Mesenchymal stem cell (in vitro differentiated cells and primary cell): ENCODE measurements at regions not wholly inside any gene's neighbourhood (a gene's known extent, or its start where the extent isn't known, plus 50 kb on each side); places are given as distances from the start of the nearest gene placed in this dataset.

Source experiments
- DNase-seq: peaks from one replicate; pipeline ENCODE4 v3.0.0-alpha.2; 2013
- H2AFZ ChIP-seq: one replicate; pipeline ENCODE4 v1.6.1; 2013; ENCODE audit warnings: low read depth, mild to moderate bottlenecking, control low read depth, inconsistent platforms, low read length, moderate library complexity
- H2AK5ac ChIP-seq: 2 replicates; pipeline ENCODE4 v1.6.1; 2013; ENCODE audit warnings: low read length, moderate library complexity, mild to moderate bottlenecking, inconsistent platforms; ENCODE audit not compliant: severe bottlenecking
- H2BK120ac ChIP-seq: one replicate; pipeline ENCODE4 v1.6.1; 2013; ENCODE audit warnings: low read depth, mild to moderate bottlenecking, inconsistent platforms, low read length, moderate library complexity
- H2BK12ac ChIP-seq, 2 experiments: one replicate each; pipeline ENCODE4 v1.6.1; 2013; ENCODE audit warnings: inconsistent platforms in 2 of 2, low read length in 2 of 2, mild to moderate bottlenecking in 2 of 2, moderate library complexity in 2 of 2, control low read depth in 1 of 2
- H2BK15ac ChIP-seq: one replicate; pipeline ENCODE4 v1.6.1; 2013; ENCODE audit warnings: mild to moderate bottlenecking, low read depth, inconsistent platforms; ENCODE audit not compliant: poor library complexity, severe bottlenecking
- H2BK5ac ChIP-seq: 2 replicates; pipeline ENCODE4 v1.6.1; 2013; ENCODE audit warnings: low read depth, mild to moderate bottlenecking, low read length, control low read depth, inconsistent platforms; ENCODE audit not compliant: poor library complexity, severe bottlenecking
- H3K14ac ChIP-seq, 2 experiments: one replicate each; pipeline ENCODE4 v1.6.1; 2013; ENCODE audit warnings: inconsistent platforms in 2 of 2, low read length in 2 of 2, control low read depth in 1 of 2, mild to moderate bottlenecking in 1 of 2, moderate library complexity in 1 of 2
- H3K18ac ChIP-seq, 2 experiments: one replicate each; pipeline ENCODE4 v1.6.1; 2013; ENCODE audit warnings: inconsistent platforms in 2 of 2, low read length in 2 of 2, control low read depth in 1 of 2, low read depth in 1 of 2, mild to moderate bottlenecking in 1 of 2
- H3K23ac ChIP-seq, 2 experiments: one replicate each; pipeline ENCODE4 v1.6.1; 2013; ENCODE audit warnings: inconsistent platforms in 2 of 2, low read length in 2 of 2, mild to moderate bottlenecking in 2 of 2, moderate library complexity in 2 of 2, control low read depth in 1 of 2
- H3K27ac ChIP-seq: 2 replicates; pipeline ENCODE4 v1.5.1; 2013; ENCODE audit warnings: mild to moderate bottlenecking, moderate library complexity, low read length, control low read depth, inconsistent platforms; ENCODE audit not compliant: poor library complexity, severe bottlenecking
- H3K27me3 ChIP-seq, 2 experiments: 2 replicates each; pipeline versions ENCODE4 v1.6.1 to v1.7.0; 2013; ENCODE audit warnings: low read length in 2 of 2, mild to moderate bottlenecking in 2 of 2, moderate library complexity in 2 of 2, control low read depth in 1 of 2, inconsistent platforms in 1 of 2; ENCODE audit not compliant: control insufficient read depth in 1 of 2, insufficient read depth in 1 of 2
- H3K36me3 ChIP-seq, 2 experiments: 2 replicates each; pipeline versions ENCODE4 v1.6.1 to v1.7.0; 2013; ENCODE audit warnings: low read length in 2 of 2, control low read depth in 1 of 2, inconsistent platforms in 1 of 2, low read depth in 1 of 2, mild to moderate bottlenecking in 1 of 2; ENCODE audit not compliant: insufficient read depth in 2 of 2, control insufficient read depth in 1 of 2
- H3K4ac ChIP-seq, 2 experiments: one replicate each; pipeline ENCODE4 v1.6.1; 2013; ENCODE audit warnings: inconsistent platforms in 2 of 2, low read length in 2 of 2, mild to moderate bottlenecking in 2 of 2, moderate library complexity in 2 of 2, control low read depth in 1 of 2, low read depth in 1 of 2
- H3K4me1 ChIP-seq: 2 replicates; pipeline ENCODE4 v1.6.1; 2013; ENCODE audit warnings: low read depth, low read length, control low read depth; ENCODE audit not compliant: control insufficient read depth, insufficient read depth
- H3K4me2 ChIP-seq: 2 replicates; pipeline ENCODE4 v1.6.1; 2013; ENCODE audit warnings: low read length, mild to moderate bottlenecking, inconsistent platforms; ENCODE audit not compliant: poor library complexity, severe bottlenecking
- H3K4me3 ChIP-seq, 2 experiments: 2 replicates each; pipeline versions ENCODE4 v1.5.1 to v1.7.0; 2013; ENCODE audit warnings: low read length in 2 of 2, mild to moderate bottlenecking in 2 of 2, control low read depth in 1 of 2, low read depth in 1 of 2; ENCODE audit not compliant: insufficient read depth in 1 of 2
- H3K79me1 ChIP-seq: replicated peaks from 2 replicates; pipeline ENCODE4 v1.6.1; 2013; ENCODE audit warnings: mild to moderate bottlenecking, control low read depth, low read length, inconsistent platforms; ENCODE audit not compliant: poor library complexity, severe bottlenecking
- H3K9ac ChIP-seq: 2 replicates; pipeline ENCODE4 v1.7.0; 2013; ENCODE audit warnings: mild to moderate bottlenecking, low read length, moderate library complexity
- H3K9me3 ChIP-seq: 2 replicates; pipeline ENCODE4 v1.7.0; 2013; ENCODE audit warnings: mild to moderate bottlenecking, low read length; ENCODE audit not compliant: control insufficient read depth
- H4K8ac ChIP-seq: one replicate; pipeline ENCODE4 v1.6.1; 2013; ENCODE audit warnings: inconsistent platforms, mild to moderate bottlenecking, low read length, moderate library complexity
- H4K91ac ChIP-seq: one replicate; pipeline ENCODE4 v1.6.1; 2013; ENCODE audit warnings: mild to moderate bottlenecking, low read length, inconsistent platforms
- WGBS: methylation state at CpG from one replicate; pipeline ENCODE4 v1.1.7; 2013; ENCODE audit warnings: mixed read lengths; 5-methylcytosine and 5-hydroxymethylcytosine counted together

- H3K9ac ChIP-seq: no peak overlapping the region
- no peak overlapping the region for H3K4me2 ChIP-seq
- H3K4ac ChIP-seq: no peak overlapping the region
- no peaks in the 10 kb centered on the region for H3K79me1 ChIP-seq
- H3K27me3 ChIP-seq: peaks cover 0 to 6% of the 10 kb centered on the region in 2 experiments
- H3K18ac ChIP-seq: no peak overlapping the region
- no peak overlapping the region for H2AFZ ChIP-seq
- H3K9me3 ChIP-seq: peaks cover 9% of the 10 kb centered on the region
- no peak overlapping the region for H2BK12ac ChIP-seq
- no peak overlapping the region for H4K91ac ChIP-seq
- no peak overlapping the region for H3K23ac ChIP-seq
- no peak overlapping the region for H2BK120ac ChIP-seq
- no peak for DNase-seq
- no peak overlapping the region for H2AK5ac ChIP-seq
- no peak overlapping the region for H3K27ac ChIP-seq
- no peaks in the 10 kb centered on the region for H3K4me1 ChIP-seq
- no peak overlapping the region for H3K4me3 ChIP-seq
- H2BK5ac ChIP-seq: no peak overlapping the region
- no peak overlapping the region for H3K14ac ChIP-seq
- WGBS: 83% methylated on average over 16 of the region's 16 CpGs
- no peak overlapping the region for H2BK15ac ChIP-seq
- H3K36me3 ChIP-seq: no peaks in the 10 kb centered on the region
- no peak overlapping the region for H4K8ac ChIP-seq
Observed at GRCh38 chr5:2696156-2696807, 55.2 kb downstream of the IRX2 start.

GRCh38 chr5:2695200-2695891 lies 56.1 kb downstream of the IRX2 start:
- no peak overlapping the region for H2BK5ac ChIP-seq
- H2BK120ac ChIP-seq: no peak overlapping the region
- no peak overlapping the region for H3K14ac ChIP-seq
- no peak overlapping the region for H2AFZ ChIP-seq
- no peak overlapping the region for H3K18ac ChIP-seq
- H4K91ac ChIP-seq: no peak overlapping the region
- H3K79me1 ChIP-seq: no peaks in the 10 kb centered on the region
- H2BK15ac ChIP-seq: no peak overlapping the region
- H3K36me3 ChIP-seq: no peaks in the 10 kb centered on the region
- 83% methylated on average over 7 of the region's 8 CpGs for WGBS
- H3K9ac ChIP-seq: no peak overlapping the region
- H4K8ac ChIP-seq: no peak overlapping the region
- no peaks in the 10 kb centered on the region for H3K27me3 ChIP-seq
- H3K4ac ChIP-seq: no peak overlapping the region
- no peak overlapping the region for H2BK12ac ChIP-seq
- H3K4me2 ChIP-seq: no peak overlapping the region
- H3K4me3 ChIP-seq: no peak overlapping the region
- no peak for DNase-seq
- no peak overlapping the region for H2AK5ac ChIP-seq
- no peak overlapping the region for H3K23ac ChIP-seq
- H3K9me3 ChIP-seq: peaks cover 12% of the 10 kb centered on the region
- no peak overlapping the region for H3K27ac ChIP-seq
- no peaks in the 10 kb centered on the region for H3K4me1 ChIP-seq

GRCh38 chr5:2691530-2691929 lies 59.9 kb downstream of the IRX2 start:
- Histone ChIP-seq H4K91ac (no peak overlapping the region), H2BK5ac (no peak overlapping the region), H4K8ac (no peak overlapping the region), H3K9ac (no peak overlapping the region), H2AK5ac (no peak overlapping the region), H3K18ac (no peak overlapping the region), H3K27ac (no peak overlapping the region), H3K9me3 (peaks cover 12% of the 10 kb centered on the region), H3K4me1 (no peaks in the 10 kb centered on the region), H3K27me3 (no peaks in the 10 kb centered on the region), H3K14ac (no peak overlapping the region), H2AFZ (no peak overlapping the region), H3K4ac (no peak overlapping the region), H3K4me2 (no peak overlapping the region), H2BK12ac (no peak overlapping the region), H3K4me3 (no peak overlapping the region), H3K23ac (no peak overlapping the region), H3K36me3 (no peaks in the 10 kb centered on the region), H2BK15ac (no peak overlapping the region), H3K79me1 (no peaks in the 10 kb centered on the region), H2BK120ac (no peak overlapping the region)
- 25% methylated on average over 1 of the region's 1 CpG for WGBS
- DNase-seq: no peak

GRCh38 chr5:2690293-2690692 lies 61.2 kb downstream of the IRX2 start:
- no peak overlapping the region for H3K4me3 ChIP-seq
- H2BK120ac ChIP-seq: no peak overlapping the region
- no peaks in the 10 kb centered on the region for H3K27me3 ChIP-seq
- H3K79me1 ChIP-seq: no peaks in the 10 kb centered on the region
- no peak overlapping the region for H4K91ac ChIP-seq
- H3K4me2 ChIP-seq: no peak overlapping the region
- no peak overlapping the region for H2BK15ac ChIP-seq
- H3K9ac ChIP-seq: no peak overlapping the region
- H3K4ac ChIP-seq: no peak overlapping the region
- peaks cover 12% of the 10 kb centered on the region for H3K9me3 ChIP-seq
- no peak overlapping the region for H2BK5ac ChIP-seq
- H3K14ac ChIP-seq: no peak overlapping the region
- H2AK5ac ChIP-seq: no peak overlapping the region
- WGBS: 73% methylated on average over 5 of the region's 6 CpGs
- no peaks in the 10 kb centered on the region for H3K4me1 ChIP-seq
- no peaks in the 10 kb centered on the region for H3K36me3 ChIP-seq
- H2BK12ac ChIP-seq: no peak overlapping the region
- H3K27ac ChIP-seq: no peak overlapping the region
- no peak overlapping the region for H4K8ac ChIP-seq
- no peak overlapping the region for H3K23ac ChIP-seq
- no peak for DNase-seq
- H2AFZ ChIP-seq: no peak overlapping the region
- H3K18ac ChIP-seq: no peak overlapping the region
